ENCODE measurements at regions not wholly inside any gene's neighbourhood (a gene's known extent, or its start where the extent isn't known, plus 50 kb on each side); places are given as distances from the start of the nearest gene placed in this dataset.

DNA sequence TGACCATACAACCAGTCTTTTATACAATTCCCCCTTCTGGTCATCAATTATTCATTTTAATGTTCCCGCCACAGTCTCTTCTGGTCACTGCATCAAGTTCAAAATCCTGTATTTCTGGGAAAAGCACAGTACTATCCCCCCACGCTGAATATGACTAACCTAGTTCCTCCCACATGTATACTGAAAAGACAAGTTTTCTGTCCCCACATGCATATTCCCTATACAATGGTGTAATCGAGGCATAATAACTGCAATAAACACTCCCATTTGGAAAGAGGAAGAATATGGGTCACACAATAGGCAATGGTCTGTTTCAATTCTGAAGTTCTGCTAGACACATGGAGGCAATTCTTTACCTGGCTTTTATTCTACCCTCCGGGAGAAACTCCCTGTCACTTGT lies 344.9 kb downstream of the EFNA5 start:
- ATAC-seq = no peak
- no peak for DNase-seq

DNA sequence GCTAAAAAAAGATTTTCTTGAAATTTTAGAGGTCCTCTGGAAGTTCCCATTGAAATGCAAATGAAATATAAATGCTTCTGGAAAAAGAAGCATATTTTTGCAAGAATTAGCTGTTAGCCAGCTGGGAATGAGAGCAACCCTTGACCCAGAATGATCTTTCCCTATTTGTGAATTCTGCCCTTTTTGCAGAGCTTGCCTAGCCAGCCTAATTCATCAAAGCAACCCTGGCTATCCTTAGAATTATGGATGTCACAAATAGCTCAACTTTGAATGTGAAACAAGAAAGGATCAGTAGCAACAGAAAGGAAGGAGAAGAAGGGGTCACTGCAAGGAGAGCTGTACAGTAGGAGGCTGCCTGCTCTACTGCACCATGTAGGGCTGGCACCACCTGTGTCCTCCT lies 345.9 kb downstream of the EFNA5 start:
- ATAC-seq (no peak), DNase-seq (no peak)

DNA sequence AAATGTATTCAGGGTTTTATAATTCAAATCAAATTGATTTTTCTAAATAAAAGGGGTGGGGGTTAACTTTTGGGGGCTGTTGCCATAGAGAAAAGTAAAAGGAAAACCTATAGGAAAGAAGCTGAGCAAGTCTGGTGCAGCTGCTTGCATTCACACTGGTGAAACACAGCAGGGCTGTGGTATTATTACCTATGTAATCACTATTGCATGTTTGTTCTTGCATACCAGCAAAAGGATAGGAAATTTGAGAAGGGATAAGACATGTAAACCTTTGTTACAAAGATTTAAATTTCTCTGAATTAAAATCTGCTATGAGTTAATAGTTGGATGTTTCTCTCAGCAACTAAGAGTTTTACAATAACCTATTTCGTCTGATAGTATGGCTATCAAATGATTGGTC lies 346.7 kb downstream of the EFNA5 start:
- DNase-seq = no peak
- ATAC-seq = no peak

DNA sequence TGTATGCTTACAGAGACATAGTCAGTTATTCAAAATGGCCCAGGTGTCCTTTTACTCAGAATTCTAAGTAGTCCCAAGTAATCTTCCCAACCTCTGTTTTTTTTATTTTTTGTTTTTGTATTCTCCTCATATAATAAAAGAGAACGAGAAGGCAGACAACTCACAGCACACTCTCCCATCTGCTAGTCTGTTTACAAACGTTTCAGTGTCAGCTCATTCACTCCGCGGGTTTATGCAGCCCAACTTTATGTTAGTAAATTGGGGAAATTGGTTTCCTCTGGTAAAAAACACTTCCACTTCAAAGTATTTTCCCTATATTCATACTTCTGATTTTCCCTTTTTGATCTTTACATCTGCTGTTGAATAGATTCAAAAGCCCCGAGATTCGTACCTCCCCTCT lies 347.2 kb downstream of the EFNA5 start:
- DNase-seq (no peak), ATAC-seq (no peak)

- ATAC-seq = no peak
- DNase-seq = no peak
These were observed 347.8 kb downstream of the EFNA5 start for GRCh38 chr5:107322936-107323335.

DNA sequence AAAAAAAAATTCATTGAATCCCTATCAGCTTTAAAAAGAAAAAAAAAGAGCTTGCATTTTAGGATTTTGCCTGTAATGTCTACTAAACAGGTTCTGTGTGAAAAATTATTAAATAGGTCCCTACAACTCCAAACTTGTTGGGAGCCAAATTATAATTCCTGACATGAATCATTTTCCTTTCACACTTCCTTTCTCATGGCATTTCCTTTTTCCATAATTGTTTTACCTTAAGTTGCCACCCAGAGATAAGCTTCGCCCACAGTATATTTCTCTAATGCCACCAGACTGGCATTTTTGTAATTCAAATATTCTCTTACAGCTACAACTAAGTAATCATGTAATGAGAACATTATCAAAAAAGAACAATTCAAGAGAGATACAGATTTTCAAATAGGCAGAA lies 348.8 kb downstream of the EFNA5 start:
- DNase-seq (no peak), ATAC-seq (no peak)

- ATAC-seq = no peak
- no peak for DNase-seq
These were observed 349.9 kb downstream of the EFNA5 start for GRCh38 chr5:107320846-107321245.

DNA sequence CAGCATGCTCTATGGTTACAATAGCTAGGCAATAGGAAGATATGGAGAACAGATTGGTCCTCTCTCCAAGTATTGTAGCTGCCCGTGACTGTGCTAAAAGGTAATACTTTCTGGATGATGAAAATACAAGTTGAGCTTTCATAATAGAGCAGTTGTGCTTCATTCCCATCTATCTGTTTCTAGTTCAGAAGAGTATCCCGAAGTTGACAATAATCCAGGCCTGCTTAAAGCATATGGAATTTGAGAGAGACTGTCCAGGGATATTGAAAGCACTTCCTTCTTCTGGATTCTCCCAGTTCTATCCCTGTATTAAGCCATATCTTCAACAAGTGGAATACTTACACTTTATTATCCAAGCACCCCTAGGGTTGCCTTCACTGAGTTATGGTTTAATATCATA lies 350.4 kb downstream of the EFNA5 start:
- ATAC-seq (no peak), DNase-seq (no peak)

DNA sequence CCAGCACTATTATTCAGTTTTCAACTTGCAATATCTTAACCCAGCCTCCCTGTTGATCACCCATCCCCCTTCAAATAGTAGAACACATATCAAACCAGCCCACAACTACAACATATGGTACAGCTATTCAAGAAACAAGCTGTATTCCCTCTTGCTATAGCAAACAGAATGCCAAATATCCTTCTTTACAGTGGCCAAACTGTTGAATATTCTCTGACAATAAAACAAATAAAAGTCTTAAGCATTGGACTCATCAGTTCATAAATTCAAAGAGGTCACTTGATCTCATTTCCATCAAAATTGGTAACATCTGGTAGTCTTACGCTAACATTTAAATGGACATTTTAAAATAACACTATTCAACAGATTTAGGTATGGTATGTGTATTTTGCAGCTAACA lies 350.8 kb downstream of the EFNA5 start:
- ATAC-seq = no peak
- no peak for DNase-seq

DNA sequence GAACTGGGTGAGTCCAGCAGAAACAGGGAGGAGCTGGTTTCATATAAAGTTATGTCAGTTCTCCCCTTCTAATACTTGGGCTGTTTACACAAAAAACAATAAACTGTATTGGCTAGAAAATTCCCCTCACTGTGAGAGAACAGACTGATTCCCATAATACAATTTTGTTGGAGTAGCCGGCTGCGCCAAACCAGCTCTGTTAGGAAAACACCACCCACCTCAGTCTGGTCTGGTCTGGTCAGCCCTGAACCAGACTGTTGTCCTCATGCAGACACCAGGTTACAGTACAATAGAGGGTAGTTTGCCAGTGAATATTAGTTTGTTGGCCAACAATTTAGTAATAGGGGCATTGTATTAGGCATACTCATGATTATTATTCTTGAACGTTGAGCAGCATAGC lies 356.4 kb downstream of the EFNA5 start:
- no peak for ATAC-seq
- no peak for DNase-seq

DNA sequence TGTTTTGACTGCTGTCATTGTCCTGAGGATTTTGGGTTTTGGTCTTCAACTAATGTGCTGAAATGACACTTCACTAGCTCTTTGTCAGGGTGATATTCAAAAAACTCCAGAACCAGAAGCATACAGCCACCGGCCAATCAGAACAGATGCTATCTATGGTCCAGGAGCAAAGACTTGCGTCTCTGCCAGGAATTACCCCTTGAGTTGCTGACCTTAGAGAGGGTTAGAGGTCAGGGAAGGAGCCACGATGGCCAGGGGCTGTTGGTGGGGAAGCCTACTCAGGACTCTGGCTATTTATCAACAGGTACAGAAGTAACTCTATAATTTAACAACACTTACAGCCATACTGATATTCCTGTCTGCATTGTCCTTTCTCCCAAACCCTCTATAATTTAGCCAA lies 356.8 kb downstream of the EFNA5 start:
- DNase-seq = no peak
- no peak for ATAC-seq

GRCh38 chr5:107313098-107313497 lies 357.6 kb downstream of the EFNA5 start:
- DNase-seq (no peak), ATAC-seq (no peak)

DNA sequence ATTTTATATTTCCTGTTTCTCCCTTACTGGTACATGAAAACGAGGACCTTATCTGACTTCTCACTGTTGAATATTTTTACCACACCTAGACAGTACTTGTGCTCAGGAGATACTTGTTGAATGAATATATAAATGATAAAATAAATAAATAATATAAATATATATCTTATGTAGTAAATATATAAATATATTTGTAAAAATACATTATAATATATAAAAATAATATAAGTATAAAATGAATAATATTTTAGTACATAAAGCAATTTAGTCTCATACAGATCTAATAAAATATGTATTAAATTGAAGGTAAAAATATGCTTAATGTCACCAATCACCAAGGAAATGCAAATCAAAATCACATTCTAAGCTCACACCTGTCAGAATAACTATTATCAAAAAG lies 360.6 kb downstream of the EFNA5 start:
- ATAC-seq (no peak), DNase-seq (no peak)

DNA sequence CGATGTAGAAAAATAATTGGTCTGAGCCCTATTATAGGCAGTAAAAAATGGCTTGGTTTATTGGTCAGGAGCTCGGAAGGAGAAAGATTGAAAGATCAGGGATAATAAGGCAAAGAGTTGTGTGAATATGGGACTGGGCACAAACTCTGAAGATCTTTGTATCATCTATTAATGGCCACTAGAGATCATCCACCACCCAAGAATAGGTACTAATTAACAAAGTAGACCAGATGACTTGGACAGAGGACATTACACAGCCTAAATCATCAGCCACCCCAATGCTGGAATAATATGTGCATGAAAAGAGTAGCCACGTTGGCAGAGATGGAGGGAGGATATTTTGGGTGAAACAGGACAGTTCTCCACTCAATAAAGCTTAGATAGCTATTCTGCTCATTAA lies 364.1 kb downstream of the EFNA5 start:
- ATAC-seq (no peak), DNase-seq (no peak)

GRCh38 chr5:107306002-107306401 lies 364.7 kb downstream of the EFNA5 start:
- DNase-seq = no peak
- no peak for ATAC-seq

DNA sequence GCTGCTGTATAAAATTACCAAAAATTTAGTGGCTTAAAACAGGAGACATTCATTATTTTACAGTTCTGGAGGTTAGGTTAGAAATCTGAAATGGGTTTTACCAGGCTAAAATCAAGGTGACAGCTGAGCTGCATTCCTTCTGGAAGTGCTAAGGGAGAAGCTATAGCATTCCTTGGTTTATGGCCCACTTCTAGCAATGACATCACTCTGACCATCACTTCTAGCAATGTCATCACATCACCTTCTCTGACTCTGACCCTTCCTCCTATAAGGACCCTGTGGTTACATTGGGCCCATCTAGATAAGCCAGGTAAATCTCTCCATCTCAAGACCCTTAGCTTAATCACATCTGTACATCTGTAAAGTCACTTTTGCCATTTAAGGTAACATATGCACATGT lies 366.1 kb downstream of the EFNA5 start:
- ATAC-seq (no peak), DNase-seq (no peak)

DNA sequence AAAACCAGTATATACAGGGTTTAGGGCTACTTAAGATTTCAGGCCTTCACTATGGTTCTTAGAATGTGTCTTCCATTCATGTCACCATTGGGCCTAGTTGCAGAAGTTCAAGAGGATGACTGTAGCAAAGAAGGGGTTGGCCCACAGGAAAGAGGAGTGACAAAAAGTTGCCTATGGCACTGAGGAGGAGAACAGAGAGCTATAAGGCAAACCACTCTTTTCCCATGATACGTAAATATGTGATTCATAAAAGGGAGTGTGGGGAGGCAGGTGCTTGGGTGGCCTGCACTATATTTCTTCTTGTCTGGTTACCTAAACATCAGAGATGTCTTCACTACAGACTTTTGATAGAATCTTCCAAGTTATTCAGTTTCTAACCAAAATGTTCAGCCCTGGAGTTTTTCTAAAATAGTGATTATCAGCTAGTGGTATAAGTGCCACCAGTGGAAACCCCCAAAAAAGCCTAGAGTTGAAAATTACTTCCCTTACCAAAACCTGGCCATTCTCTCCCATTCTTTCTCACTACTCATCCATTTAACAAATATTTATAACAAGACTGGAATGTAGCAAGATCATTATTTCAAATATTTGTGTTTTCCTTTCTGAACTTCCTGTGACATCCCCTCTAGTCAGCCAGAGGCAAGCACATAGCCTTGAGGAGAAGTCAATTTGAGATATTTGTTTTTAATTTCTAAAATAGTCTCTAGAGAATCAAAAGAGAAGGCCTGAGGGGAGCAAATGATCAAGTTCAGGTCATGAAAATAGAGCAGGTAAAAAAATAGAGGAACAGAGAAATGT lies 367.4 kb downstream of the EFNA5 start:
- ATAC-seq (no peak), DNase-seq (no peak)

DNA sequence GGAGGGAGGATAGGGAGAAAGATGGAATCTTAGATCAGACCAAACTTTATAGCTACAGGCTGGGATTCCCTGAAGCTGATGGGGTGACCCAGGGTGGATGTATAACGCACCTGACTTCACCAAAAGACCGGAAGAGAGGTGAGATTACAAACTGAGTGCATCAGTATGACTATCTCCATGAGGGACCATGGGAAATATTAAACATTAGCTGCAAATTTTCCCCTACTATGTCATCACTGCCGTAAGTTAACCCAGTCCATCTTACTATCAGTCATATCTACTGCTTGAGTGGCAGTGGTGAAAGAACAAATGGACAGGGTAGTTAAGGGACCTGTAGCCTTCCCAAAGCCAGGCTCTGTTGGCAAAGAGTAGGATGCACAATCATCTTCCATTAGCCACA lies 368.3 kb downstream of the EFNA5 start:
- no peak for ATAC-seq
- DNase-seq = no peak

- ATAC-seq = no peak
- DNase-seq = no peak
These were observed 368.7 kb downstream of the EFNA5 start for GRCh38 chr5:107301999-107302398.

DNA sequence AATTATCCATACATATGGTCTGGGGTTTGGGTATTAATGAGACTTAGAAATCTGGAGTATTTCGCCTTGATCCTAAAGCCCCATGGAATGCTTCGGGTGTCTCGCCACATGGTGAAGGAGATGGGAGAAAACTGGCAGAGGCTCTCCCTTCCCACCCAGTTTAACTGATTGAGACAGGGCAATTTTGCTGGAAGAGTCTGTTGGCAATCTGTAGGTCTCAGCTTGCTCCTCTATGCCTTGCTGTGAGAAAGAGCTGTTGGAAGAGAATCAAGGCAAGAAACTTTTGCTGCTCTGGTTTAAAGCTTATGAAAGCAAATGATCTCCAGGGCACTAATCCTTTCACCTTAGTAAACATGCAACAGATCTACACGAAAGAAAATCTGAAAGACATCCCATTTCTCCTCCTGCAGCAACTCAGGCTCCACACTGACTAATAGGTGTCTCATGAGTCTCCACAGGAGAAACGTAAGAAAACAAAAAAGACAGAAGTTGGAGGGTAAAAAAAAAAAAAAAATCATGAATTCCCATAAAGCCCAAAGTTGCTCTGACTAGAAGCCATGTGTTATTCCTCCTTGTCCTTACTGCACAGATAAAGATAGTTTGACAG lies 369.9 kb downstream of the EFNA5 start:
- ATAC-seq = no peak

DNA sequence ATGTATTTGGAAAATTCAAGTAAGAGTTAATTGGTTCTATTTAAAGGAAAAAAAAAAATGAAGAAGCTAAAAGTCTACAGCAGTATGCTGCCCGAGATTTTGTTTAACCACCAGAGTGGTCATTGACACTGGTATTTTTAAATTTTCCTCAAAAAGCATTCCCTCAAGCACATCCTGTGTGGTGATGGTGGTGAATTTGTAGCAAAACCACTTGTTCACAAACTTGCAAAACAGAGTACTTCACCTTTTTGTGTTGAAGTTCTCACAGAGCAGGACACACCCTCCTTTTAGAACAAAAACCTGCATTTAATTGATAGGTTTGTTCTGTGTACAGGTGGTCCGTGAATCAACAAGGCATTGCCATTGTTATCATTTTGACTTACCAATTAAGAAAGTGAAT lies 374.2 kb downstream of the EFNA5 start:
- no peak for DNase-seq
- no peak for ATAC-seq

More for the DNA sequence above, 369.9 kb downstream of the EFNA5 start:
- DNase-seq = no peak

GRCh38 chr5:107295914-107296313 lies 374.8 kb downstream of the EFNA5 start:
- ATAC-seq (no peak), DNase-seq (no peak)

GRCh38 chr5:107294669-107295068 lies 376.1 kb downstream of the EFNA5 start:
- DNase-seq (no peak), ATAC-seq (no peak)

DNA sequence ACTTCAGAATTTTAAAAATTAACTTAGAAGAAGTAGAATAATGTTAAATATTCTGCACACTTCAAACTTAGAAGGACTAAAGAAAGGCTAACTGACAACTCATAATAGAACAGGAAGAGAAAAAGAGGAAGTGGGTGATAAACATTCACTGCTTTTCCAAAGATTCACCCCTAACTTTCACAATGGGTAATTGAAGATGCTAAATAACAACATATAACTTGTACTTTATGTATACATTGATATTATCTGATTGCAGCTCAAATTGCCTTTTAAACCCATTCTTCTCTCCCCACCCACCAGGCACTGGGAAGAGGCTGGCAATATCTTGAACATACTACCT lies 376.6 kb downstream of the EFNA5 start:
- no peak for ATAC-seq

More for the DNA sequence above, 376.6 kb downstream of the EFNA5 start:
- no peak for DNase-seq
